HepG2 (cell line): ENCODE measurements at regions not wholly inside any gene's neighbourhood (a gene's known extent, or its start where the extent isn't known, plus 50 kb on each side); places are given as distances from the start of the nearest gene placed in this dataset.

ENCODE experiments used
- HOXA9 ChIP-seq: sonication (generic); formaldehyde crosslinking; IDR thresholded peaks from 2 replicates; pipeline ENCODE4 v1.8.1; 2022; ENCODE audit warnings: missing genetic modification reagents, mild to moderate bottlenecking, moderate library complexity, borderline replicate concordance
- IRF2 ChIP-seq: IDR thresholded peaks from 2 replicates; pipeline ENCODE4 v1.6.1; 2018; ENCODE audit warnings: missing genetic modification reagents, missing compliant biosample characterization
- MED8 ChIP-seq: sonication (generic); formaldehyde crosslinking; IDR thresholded peaks from 2 replicates; pipeline ENCODE4 v1.8.1; 2023; ENCODE audit warnings: mild to moderate bottlenecking, missing genetic modification reagents; ENCODE audit not compliant: insufficient replicate concordance
- PCBP2 ChIP-seq: fragments of 200-400 bp; formaldehyde crosslinking; optimal IDR thresholded peaks from 2 replicates; pipeline ENCODE3; 2018; ENCODE audit warnings: low read length, low read depth; ENCODE audit not compliant: poor library complexity, severe bottlenecking
- SRSF4 ChIP-seq: fragments of 200-400 bp; formaldehyde crosslinking; IDR thresholded peaks from one replicate; pipeline ENCODE4 v1.6.1; 2018; ENCODE audit warnings: mild to moderate bottlenecking, low read depth, low read length, moderate library complexity; ENCODE audit not compliant: poor library complexity, severe bottlenecking
- ZNF569 ChIP-seq: sonication (generic); formaldehyde crosslinking; IDR thresholded peaks from 2 replicates; pipeline ENCODE4 v1.5.0; 2020; ENCODE audit warnings: mild to moderate bottlenecking, missing genetic modification reagents, moderate library complexity, borderline replicate concordance
- TF ChIP-seq, protein P1 (sequence below): sonication (generic); formaldehyde crosslinking; IDR thresholded peaks from 2 replicates; pipeline ENCODE4 v1.4.0; 2020; ENCODE audit warnings: mild to moderate bottlenecking, missing genetic modification reagents

DNA sequence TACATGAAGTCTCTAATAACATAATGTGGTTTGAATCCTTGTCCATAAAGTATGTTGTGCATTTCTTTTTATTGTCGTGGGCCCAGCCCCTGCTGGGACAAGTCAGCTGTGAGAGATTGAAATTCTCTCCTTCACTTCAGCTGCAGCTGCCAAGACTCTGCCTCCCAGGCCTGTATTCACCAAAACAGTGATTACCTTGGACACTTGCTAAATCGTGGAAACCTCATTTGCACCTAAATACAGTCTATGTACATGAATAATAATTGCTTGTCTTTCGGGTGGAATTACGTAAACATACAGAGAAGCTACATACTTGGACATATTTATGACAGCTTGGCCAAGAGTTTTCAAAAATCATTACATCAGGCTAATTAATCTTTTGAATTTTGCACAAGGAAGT lies 898.5 kb upstream of the SEMA6A start (continued):
- TF ChIP-seq, protein P1, sequence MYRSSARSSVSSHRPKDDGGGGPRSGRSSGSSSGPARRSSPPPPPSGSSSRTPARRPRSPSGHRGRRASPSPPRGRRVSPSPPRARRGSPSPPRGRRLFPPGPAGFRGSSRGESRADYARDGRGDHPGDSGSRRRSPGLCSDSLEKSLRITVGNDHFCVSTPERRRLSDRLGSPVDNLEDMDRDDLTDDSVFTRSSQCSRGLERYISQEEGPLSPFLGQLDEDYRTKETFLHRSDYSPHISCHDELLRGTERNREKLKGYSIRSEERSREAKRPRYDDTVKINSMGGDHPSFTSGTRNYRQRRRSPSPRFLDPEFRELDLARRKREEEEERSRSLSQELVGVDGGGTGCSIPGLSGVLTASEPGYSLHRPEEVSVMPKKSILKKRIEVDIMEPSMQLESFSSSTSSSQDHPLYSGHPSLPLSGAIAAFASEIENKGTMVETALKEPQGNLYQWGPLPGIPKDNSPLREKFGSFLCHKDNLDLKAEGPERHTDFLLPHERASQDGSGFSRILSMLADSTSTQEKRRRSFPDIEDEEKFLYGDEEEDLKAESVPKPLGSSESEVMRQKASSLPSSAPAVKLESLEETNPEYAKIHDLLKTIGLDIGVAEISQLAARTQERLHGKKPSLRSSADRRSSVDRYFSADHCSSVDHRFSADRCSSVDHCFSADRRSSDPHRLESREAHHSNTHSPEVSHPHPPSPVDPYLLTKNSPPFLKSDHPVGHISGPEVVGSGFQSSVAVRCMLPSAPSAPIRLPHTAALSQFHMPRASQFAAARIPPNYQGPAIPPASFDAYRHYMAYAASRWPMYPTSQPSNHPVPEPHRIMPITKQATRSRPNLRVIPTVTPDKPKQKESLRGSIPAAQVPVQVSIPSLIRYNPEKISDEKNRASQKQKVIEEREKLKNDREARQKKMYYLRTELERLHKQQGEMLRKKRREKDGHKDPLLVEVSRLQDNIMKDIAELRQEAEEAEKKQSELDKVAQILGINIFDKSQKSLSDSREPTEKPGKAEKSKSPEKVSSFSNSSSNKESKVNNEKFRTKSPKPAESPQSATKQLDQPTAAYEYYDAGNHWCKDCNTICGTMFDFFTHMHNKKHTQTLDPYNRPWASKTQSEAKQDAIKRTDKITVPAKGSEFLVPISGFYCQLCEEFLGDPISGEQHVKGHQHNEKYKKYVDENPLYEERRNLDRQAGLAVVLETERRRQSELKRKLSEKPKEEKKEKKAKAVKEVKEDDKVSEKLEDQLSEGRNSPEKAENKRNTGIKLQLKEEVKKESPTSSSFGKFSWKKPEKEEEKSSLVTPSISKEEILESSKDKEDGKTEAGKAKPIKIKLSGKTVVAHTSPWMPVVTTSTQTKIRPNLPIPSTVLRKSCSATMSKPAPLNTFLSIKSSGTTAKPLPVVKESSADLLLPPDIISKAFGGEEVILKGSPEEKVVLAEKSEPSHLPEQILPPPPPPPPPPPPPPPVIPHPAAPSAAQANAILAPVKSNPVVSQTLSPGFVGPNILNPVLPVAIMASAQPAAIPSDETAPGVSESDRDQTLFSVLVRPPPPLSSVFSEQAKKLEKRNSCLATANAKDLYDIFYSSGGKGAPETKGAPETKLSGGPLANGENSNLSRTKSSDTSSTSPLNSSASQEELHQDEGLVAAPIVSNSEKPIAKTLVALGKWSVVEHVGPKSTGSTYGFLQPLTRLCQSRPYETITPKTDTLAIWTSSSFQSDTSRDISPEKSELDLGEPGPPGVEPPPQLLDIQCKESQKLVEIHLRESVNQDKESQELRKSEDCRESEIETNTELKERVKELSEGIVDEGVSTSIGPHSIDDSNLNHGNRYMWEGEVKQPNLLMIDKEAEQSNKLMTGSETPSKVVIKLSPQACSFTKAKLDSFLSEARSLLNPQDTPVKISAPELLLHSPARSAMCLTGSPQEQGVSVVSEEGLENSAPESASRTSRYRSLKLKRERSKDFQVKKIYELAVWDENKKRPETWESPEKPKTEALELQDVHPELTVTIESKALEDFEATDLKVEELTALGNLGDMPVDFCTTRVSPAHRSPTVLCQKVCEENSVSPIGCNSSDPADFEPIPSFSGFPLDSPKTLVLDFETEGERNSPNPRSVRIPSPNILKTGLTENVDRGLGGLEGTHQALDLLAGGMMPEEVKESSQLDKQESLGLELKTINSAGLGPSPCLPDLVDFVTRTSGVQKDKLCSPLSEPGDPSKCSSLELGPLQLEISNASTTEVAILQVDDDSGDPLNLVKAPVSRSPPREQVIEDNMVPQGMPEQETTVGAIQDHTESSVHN (CRISPR knock-in tag) = no peak
- TF ChIP-seq IRF2 = no peak
- no peak for TF ChIP-seq HOXA9 (CRISPR knock-in tag)
- no peak for TF ChIP-seq ZNF569 (CRISPR knock-in tag)
- no peak for TF ChIP-seq SRSF4
- no peak for TF ChIP-seq PCBP2
- no peak for TF ChIP-seq MED8
